HG03342 (cell line): ENCODE measurements at regions not wholly inside any gene's neighbourhood (a gene's known extent, or its start where the extent isn't known, plus 50 kb on each side); places are given as distances from the start of the nearest gene placed in this dataset.
A peak's percentile ranks its signal among the peaks of the same experiment; 100 is the strongest.

ENCODE experiments used
- ATAC-seq: cut with Tn5 transposase; IDR thresholded peaks from one replicate; pipeline ENCODE4 v1.9.1; 2021; ENCODE audit warnings: mild to moderate bottlenecking, moderate library complexity; ENCODE audit not compliant: unreplicated experiment

GRCh38 chr6:106918115-106918514, 56.4 kb downstream of the CD24 start:
- no peak for ATAC-seq

- no peak for ATAC-seq
Measured at GRCh38 chr6:106916891-106917290, 57.6 kb downstream of the CD24 start.

GRCh38 chr6:106913676-106914280, 60.8 kb downstream of the CD24 start:
- ATAC-seq = peak; percentile 77

- ATAC-seq = no peak
Measured at GRCh38 chr6:106913111-106913510, 61.4 kb downstream of the CD24 start.

- no peak for ATAC-seq
Measured at GRCh38 chr6:106912091-106912490, 62.4 kb downstream of the CD24 start.

GRCh38 chr6:106910999-106911949, 63.3 kb downstream of the CD24 start:
- ATAC-seq = no peak

GRCh38 chr6:106908386-106908840, 66.1 kb downstream of the CD24 start:
- ATAC-seq = no peak

- ATAC-seq = no peak
Measured at GRCh38 chr6:106907754-106908153, 66.8 kb downstream of the CD24 start.

GRCh38 chr6:106906232-106906631, 68.3 kb downstream of the CD24 start:
- ATAC-seq = no peak

- no peak for ATAC-seq
Measured at GRCh38 chr6:106903299-106903698, 71.2 kb downstream of the CD24 start.

GRCh38 chr6:106901062-106901461, 73.5 kb downstream of the CD24 start:
- no peak for ATAC-seq

GRCh38 chr6:106899697-106900096, 74.8 kb downstream of the CD24 start:
- ATAC-seq = no peak

GRCh38 chr6:106897580-106897979, 76.9 kb downstream of the CD24 start:
- ATAC-seq = no peak

- no peak for ATAC-seq
Measured at GRCh38 chr6:106895703-106896040, 78.9 kb downstream of the CD24 start.

GRCh38 chr6:106894978-106895702, 79.4 kb downstream of the CD24 start:
- ATAC-seq = no peak

GRCh38 chr6:106892186-106892585, 82.3 kb downstream of the CD24 start:
- ATAC-seq = no peak

GRCh38 chr6:106890447-106890846, 84.1 kb downstream of the CD24 start:
- ATAC-seq = no peak

- no peak for ATAC-seq
Measured at GRCh38 chr6:106889692-106890091, 84.8 kb downstream of the CD24 start.

- no peak for ATAC-seq
Measured at GRCh38 chr6:106886922-106887797, 87.4 kb downstream of the CD24 start.

GRCh38 chr6:106886081-106886843, 88.3 kb downstream of the CD24 start:
- ATAC-seq = no peak
